ENCODE measurements at regions not wholly inside any gene's neighbourhood (a gene's known extent, or its start where the extent isn't known, plus 50 kb on each side); places are given as distances from the start of the nearest gene placed in this dataset.

DNA sequence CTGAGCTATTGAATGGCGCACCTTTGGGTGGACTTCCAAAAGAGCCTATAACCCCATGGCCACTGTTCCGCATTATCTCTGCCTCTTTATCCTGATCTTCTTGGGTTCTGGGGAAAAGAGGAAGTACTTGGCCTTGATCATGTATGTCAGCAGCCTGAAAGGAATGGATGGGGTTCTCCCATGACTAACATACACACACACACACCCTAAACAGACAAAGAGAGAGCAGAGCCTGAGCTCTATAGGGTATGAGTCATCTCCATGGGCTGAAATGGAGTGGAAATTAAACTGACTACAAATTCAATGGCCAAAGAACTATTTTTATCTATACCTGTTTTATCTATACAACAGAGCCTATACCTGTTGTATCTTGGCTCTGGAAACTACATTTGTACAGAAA lies 141.5 kb upstream of the MTMR8 start:
- CTCF ChIA-PET (ENCODE audit: low intra/inter-chr PET ratio, low total read pairs), result no interaction called here
- intact Hi-C loops (cut with micrococcal nuclease; ENCODE audit: unreplicated experiment), result no loop called here

More for the DNA sequence above, 141.5 kb upstream of the MTMR8 start:
- H4K20me1 ChIP-seq (ENCODE audit: insufficient read depth, low read length), result no peaks in the 10 kb centered on the region
- no CpG with 5 or more reads among the region's 2 CpGs for WGBS (ENCODE audit: low lambda C conversion rate)
- H3K27me3 ChIP-seq (ENCODE audit: control insufficient read depth in 1 of 2, insufficient read depth in 2 of 2, low read length in 2 of 2), result no peaks in the 10 kb centered on the region
- no peak overlapping the region for H3K27ac ChIP-seq (ENCODE audit: extremely low read length, insufficient read depth, low read length)
- no peaks in the 10 kb centered on the region for H3K9me3 ChIP-seq (ENCODE audit: low read length)
- no TSS peak for BruUV-seq (replicated peaks)
- TF ChIP-seq, protein P1, sequence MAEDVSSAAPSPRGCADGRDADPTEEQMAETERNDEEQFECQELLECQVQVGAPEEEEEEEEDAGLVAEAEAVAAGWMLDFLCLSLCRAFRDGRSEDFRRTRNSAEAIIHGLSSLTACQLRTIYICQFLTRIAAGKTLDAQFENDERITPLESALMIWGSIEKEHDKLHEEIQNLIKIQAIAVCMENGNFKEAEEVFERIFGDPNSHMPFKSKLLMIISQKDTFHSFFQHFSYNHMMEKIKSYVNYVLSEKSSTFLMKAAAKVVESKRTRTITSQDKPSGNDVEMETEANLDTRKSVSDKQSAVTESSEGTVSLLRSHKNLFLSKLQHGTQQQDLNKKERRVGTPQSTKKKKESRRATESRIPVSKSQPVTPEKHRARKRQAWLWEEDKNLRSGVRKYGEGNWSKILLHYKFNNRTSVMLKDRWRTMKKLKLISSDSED (CRISPR knock-in tag; IDR thresholded peaks at IDR 0.05), result no peak
- TF ChIP-seq ZNF335 (CRISPR knock-in tag; IDR thresholded peaks at IDR 0.05) (no peak), ZNF709 (CRISPR knock-in tag; IDR thresholded peaks at IDR 0.05) (no peak), TGIF2 (CRISPR knock-in tag; IDR thresholded peaks at IDR 0.05) (no peak), TOPORS (CRISPR knock-in tag; IDR thresholded peaks at IDR 0.05) (no peak), ERF (CRISPR knock-in tag; IDR thresholded peaks at IDR 0.05) (no peak), PAF1 (CRISPR knock-in tag; IDR thresholded peaks at IDR 0.05) (no peak), TAF15 (IDR thresholded peaks at IDR 0.05; ENCODE audit: low read depth, low read length, poor library complexity, severe bottlenecking) (no peak), ZNF747 (CRISPR knock-in tag; IDR thresholded peaks at IDR 0.05; ENCODE audit: borderline replicate concordance) (no peak), MTA3 (CRISPR knock-in tag; IDR thresholded peaks at IDR 0.05) (no peak), PCBP1 (IDR thresholded peaks at IDR 0.05; ENCODE audit: borderline replicate concordance, low read depth, low read length) (no peak), NCOA2 (CRISPR knock-in tag; IDR thresholded peaks at IDR 0.05) (no peak), ZSCAN25 (CRISPR knock-in tag; IDR thresholded peaks at IDR 0.05) (no peak), THYN1 (CRISPR knock-in tag; IDR thresholded peaks at IDR 0.05; ENCODE audit: borderline replicate concordance, low read depth) (no peak), IRF2 (CRISPR knock-in tag; IDR thresholded peaks at IDR 0.05) (no peak), ZXDC (CRISPR knock-in tag; IDR thresholded peaks at IDR 0.05) (no peak), MED1 (CRISPR knock-in tag; IDR thresholded peaks at IDR 0.05) (no peak), MAFG (CRISPR knock-in tag; IDR thresholded peaks at IDR 0.05) (no peak), ISX (CRISPR knock-in tag; conservative IDR thresholded peaks at IDR 0.05) (no peak), SMAD1 (CRISPR knock-in tag; IDR thresholded peaks at IDR 0.05; ENCODE audit: borderline replicate concordance, low read depth) (no peak)
- in situ Hi-C loops (cut with HindIII; ENCODE audit: extremely low pct_ligation_motif_present, low pct_unique_long_range_greater_than_20kb), result no loop called here
- no peak overlapping the region for H3K9ac ChIP-seq (ENCODE audit: insufficient read depth, low read depth, low read length)
- FAIRE-seq (no peak), ATAC-seq (no peak), DNase-seq (ENCODE audit: low spot score) (no peak)
- POLR2A ChIA-PET, result no interaction called here
- H3K36me3 ChIP-seq (replicated peaks in 1 of 2; ENCODE audit: control insufficient read depth in 1 of 2, insufficient read depth in 2 of 2, low read length in 2 of 2), result no peaks in the 10 kb centered on the region
- H2AFZ ChIP-seq (ENCODE audit: low read length), result no peak overlapping the region
- no peak overlapping the region for H3K4me3 ChIP-seq (replicated peaks in 1 of 3; ENCODE audit: insufficient read depth in 1 of 3, low read depth in 2 of 3, low read length in 3 of 3)
- no peaks in the 10 kb centered on the region for H3K79me2 ChIP-seq (ENCODE audit: insufficient read depth, low read length)
- H3K4me1 ChIP-seq (ENCODE audit: insufficient read depth, low read length), result no peaks in the 10 kb centered on the region
- H3K4me2 ChIP-seq (ENCODE audit: low read depth, low read length), result no peak overlapping the region
